OCI-LY3 (cell line): ENCODE measurements at regions not wholly inside any gene's neighbourhood (a gene's known extent, or its start where the extent isn't known, plus 50 kb on each side); places are given as distances from the start of the nearest gene placed in this dataset.

Experiments
- EZH2phosphoT487 ChIP-seq: fragments of 200-600 bp; shearing (Covaris generic); IDR thresholded peaks from 2 replicates; pipeline ENCODE4 v1.6.1; 2018; ENCODE audit warnings: antibody characterized with exemption, mixed run types, low read depth
- TF ChIP-seq, protein P1 (sequence below): fragments of 200-600, 300-600 bp; sonication (generic); IDR thresholded peaks from 2 replicates; pipeline ENCODE4 v1.5.1; 2014; ENCODE audit warnings: antibody characterized with exemption, low read length, low read depth

DNA sequence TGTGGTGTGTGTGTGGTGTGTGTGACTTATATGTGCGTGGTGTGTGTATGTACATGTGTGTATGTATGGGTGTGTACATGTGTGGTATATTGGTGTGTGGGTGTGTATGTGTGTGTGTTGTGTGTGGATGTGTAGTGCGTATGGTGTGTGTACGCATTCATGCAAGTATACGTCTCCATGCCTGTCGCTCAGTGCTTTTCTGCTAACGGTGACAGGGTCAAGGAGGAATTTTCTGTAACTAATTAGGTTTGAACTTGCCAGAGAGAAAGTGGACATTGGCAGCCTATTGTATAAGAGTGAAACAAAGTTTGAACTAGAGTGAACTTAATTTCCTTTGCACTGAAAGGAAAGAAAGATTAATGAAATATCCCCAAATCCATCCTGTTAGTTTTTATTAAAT is 120.9 kb upstream of the GSC start:
- TF ChIP-seq, protein P1, sequence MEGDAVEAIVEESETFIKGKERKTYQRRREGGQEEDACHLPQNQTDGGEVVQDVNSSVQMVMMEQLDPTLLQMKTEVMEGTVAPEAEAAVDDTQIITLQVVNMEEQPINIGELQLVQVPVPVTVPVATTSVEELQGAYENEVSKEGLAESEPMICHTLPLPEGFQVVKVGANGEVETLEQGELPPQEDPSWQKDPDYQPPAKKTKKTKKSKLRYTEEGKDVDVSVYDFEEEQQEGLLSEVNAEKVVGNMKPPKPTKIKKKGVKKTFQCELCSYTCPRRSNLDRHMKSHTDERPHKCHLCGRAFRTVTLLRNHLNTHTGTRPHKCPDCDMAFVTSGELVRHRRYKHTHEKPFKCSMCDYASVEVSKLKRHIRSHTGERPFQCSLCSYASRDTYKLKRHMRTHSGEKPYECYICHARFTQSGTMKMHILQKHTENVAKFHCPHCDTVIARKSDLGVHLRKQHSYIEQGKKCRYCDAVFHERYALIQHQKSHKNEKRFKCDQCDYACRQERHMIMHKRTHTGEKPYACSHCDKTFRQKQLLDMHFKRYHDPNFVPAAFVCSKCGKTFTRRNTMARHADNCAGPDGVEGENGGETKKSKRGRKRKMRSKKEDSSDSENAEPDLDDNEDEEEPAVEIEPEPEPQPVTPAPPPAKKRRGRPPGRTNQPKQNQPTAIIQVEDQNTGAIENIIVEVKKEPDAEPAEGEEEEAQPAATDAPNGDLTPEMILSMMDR, result no peak
- no peak for TF ChIP-seq EZH2phosphoT487
